Naive thymus-derived CD4-positive, alpha-beta T cell (primary cell): ENCODE measurements at regions not wholly inside any gene's neighbourhood (a gene's known extent, or its start where the extent isn't known, plus 50 kb on each side); places are given as distances from the start of the nearest gene placed in this dataset.

ENCODE experiments used
- ATAC-seq: fragments of 150-1000 bp; cut with Tn5 transposase; 2 replicates; pipeline ENCODE4 v1.10.0; 2021; ENCODE audit warnings: mild to moderate bottlenecking, moderate library complexity
- CTCF ChIA-PET: fragments of 350-600 bp; sonication (Branson Sonifier 250); formaldehyde crosslinking; loops from one replicate; lab custom pipeline; 2021; ENCODE audit warnings: antibody characterized with exemption; lab: Charles Lee
- POLR2A ChIA-PET: fragments of 350-600 bp; sonication (Branson Sonifier 250); formaldehyde crosslinking; loops from one replicate; lab custom pipeline; 2021; ENCODE audit warnings: antibody characterized with exemption, inconsistent platforms; lab: Charles Lee
- DNase-seq, 9 donors: peaks; one replicate each; pipeline versions ENCODE4 v3.0.0 to v3.0.0-alpha.2; 2020 to 2022; ENCODE audit warnings: mixed read lengths in 1 of 9
- H3K27ac ChIP-seq: one replicate; pipeline ENCODE4 v1.7.0; 2013; ENCODE audit warnings: mild to moderate bottlenecking, low read depth, low read length, moderate library complexity
- H3K27me3 ChIP-seq, 2 donors: one replicate each; pipeline ENCODE4 v1.7.0; 2013; ENCODE audit warnings: low read length in 2 of 2, mild to moderate bottlenecking in 2 of 2, moderate library complexity in 2 of 2; ENCODE audit not compliant: control insufficient read depth in 2 of 2, insufficient read depth in 2 of 2
- H3K36me3 ChIP-seq, 3 experiments: 1 replicate in 2 of 3; 2 replicates in 1 of 3; pipeline ENCODE4 v1.7.0; 2013; ENCODE audit warnings: low read length in 3 of 3, mild to moderate bottlenecking in 3 of 3, moderate library complexity in 1 of 3; ENCODE audit not compliant: insufficient read depth in 3 of 3, control insufficient read depth in 2 of 3
- H3K4me1 ChIP-seq, 2 donors: one replicate each; pipeline ENCODE4 v1.7.0; 2013; ENCODE audit warnings: low read length in 2 of 2, mild to moderate bottlenecking in 2 of 2, moderate library complexity in 1 of 2; ENCODE audit not compliant: control insufficient read depth in 2 of 2, insufficient read depth in 2 of 2
- H3K4me3 ChIP-seq: 2 replicates; pipeline ENCODE4 v1.7.0; 2013; ENCODE audit warnings: mild to moderate bottlenecking, low read length
- H3K9me3 ChIP-seq, 3 experiments: 1 replicate in 2 of 3; 2 replicates in 1 of 3; pipeline ENCODE4 v1.7.0; 2013; ENCODE audit warnings: low read length in 3 of 3; ENCODE audit not compliant: control insufficient read depth in 2 of 3
- H3K27ac Mint-ChIP-seq, 9 donors: one replicate each; pipeline ENCODE4 v1.8.0; 2020 to 2022; ENCODE audit warnings: mixed read lengths in 9 of 9, mild to moderate bottlenecking in 8 of 9, moderate library complexity in 5 of 9, inconsistent platforms in 2 of 9
- H3K27me3 Mint-ChIP-seq, 5 donors: one replicate each; pipeline ENCODE4 v1.8.0; 2021 to 2022; ENCODE audit warnings: mixed read lengths in 5 of 5, mild to moderate bottlenecking in 1 of 5
- H3K36me3 Mint-ChIP-seq, 5 donors: one replicate each; pipeline ENCODE4 v1.8.0; 2020 to 2022; ENCODE audit warnings: mixed read lengths in 5 of 5, mild to moderate bottlenecking in 3 of 5, inconsistent platforms in 1 of 5
- H3K4me1 Mint-ChIP-seq, 7 donors: one replicate each; pipeline ENCODE4 v1.8.0; 2020 to 2022; ENCODE audit warnings: mixed read lengths in 7 of 7, mild to moderate bottlenecking in 3 of 7, inconsistent platforms in 1 of 7
- H3K4me3 Mint-ChIP-seq, 10 donors: one replicate each; pipeline ENCODE4 v1.8.0; 2020 to 2022; ENCODE audit warnings: mild to moderate bottlenecking in 10 of 10, mixed read lengths in 10 of 10, moderate library complexity in 6 of 10, inconsistent platforms in 2 of 10
- H3K9me3 Mint-ChIP-seq, 11 donors: one replicate each; pipeline ENCODE4 v1.8.0; 2020 to 2022; ENCODE audit warnings: mixed read lengths in 11 of 11, mild to moderate bottlenecking in 4 of 11, inconsistent platforms in 1 of 11, moderate library complexity in 1 of 11
- intact Hi-C, 2 donors: fragments of 100-400 bp; cut with micrococcal nuclease; formaldehyde crosslinking; loops; one replicate each; pipeline ENCODE4 v1.15.1; 2023

DNA sequence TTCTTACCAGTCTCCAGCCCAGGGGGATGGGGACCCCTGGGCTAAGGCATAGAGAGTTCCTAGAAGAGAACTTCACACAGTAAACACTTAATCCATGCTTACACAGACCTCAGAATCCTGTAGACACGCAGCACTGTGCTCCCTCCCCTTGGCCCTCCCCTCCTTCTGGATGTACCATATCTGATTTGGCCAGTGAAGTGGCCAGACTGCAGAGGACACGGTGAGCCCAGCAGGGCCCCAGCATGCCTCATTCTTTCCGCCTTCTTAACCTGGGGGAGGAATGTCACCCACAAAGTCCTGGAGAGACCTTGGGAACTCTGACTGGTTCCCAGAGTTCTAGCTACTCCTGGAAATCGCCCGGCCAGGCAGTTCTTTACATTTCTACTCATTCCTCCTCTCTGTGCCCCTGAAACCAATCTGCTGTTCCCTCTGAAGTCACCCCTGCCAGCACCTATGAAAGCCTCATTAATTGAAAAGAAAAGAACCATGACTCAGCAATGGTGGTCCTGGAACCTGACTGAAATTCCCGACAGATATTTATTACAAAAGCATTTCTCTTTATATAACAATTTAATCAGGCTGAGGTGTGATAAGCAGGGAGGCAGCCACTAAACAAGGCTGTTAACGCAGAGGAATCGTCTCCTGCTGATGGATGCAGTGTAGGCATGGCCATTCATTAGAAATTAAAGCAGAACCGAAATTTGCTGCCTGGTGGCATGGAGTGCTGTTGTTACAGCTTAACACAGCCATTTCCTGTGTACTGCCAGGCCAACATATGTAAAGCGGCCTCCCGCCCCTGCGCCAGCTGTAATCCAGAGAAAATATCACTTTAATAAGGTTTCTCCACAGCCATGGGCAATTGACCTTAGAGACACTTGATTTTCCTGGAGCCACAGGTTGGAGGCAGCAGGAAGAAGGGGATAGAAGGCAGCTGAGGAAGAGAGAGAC is 74.6 kb upstream of the KCND3 start:
- ChIA-PET CTCF (no interaction called here), POLR2A (no interaction called here)
- no peaks in the 10 kb centered on the region for H3K4me1 ChIP-seq
- Mint-ChIP-seq H3K9me3 (peaks cover 0 to 1% (median 0%) of the 10 kb centered on the region in 11 donors), H3K4me1 (peaks cover 0 to 3% (median 0%) of the 10 kb centered on the region in 7 donors), H3K27me3 (peaks cover 12 to 36% (median 27%) of the 10 kb centered on the region in 5 donors), H3K36me3 (no peaks in the 10 kb centered on the region), H3K4me3 (no peak overlapping the region), H3K27ac (no peak overlapping the region)
- no peaks in the 10 kb centered on the region for H3K36me3 ChIP-seq
- intact Hi-C loops, result no loop called here
- no peak overlapping the region for H3K27ac ChIP-seq
- no peak for DNase-seq
- no peak for ATAC-seq
- H3K4me3 ChIP-seq, result no peak overlapping the region
- no peaks in the 10 kb centered on the region for H3K9me3 ChIP-seq
- H3K27me3 ChIP-seq, result no peaks in the 10 kb centered on the region

DNA sequence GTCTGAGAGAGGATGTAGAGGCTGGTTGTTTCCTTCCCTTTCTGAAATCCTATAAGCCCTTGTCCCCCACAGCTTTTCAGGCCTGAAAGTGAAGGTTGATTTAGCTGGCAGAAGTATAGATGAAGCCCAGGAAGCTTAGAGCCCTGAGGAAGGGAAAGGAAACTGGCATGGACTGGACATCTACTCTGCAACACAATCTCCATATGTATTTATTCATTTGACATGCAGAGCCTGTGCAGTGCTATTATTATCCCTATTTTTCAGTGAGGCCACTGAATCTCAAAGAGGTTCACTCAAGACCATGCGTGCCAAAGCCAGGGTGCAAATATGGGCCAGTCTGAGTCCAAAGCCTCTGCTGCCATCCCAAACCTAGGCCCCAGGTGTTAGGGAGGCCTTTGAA is 78.5 kb upstream of the KCND3 start:
- no peaks in the 10 kb centered on the region for H3K27me3 ChIP-seq
- no peak overlapping the region for H3K4me3 ChIP-seq
- ChIA-PET POLR2A (no interaction called here), CTCF (no interaction called here)
- no peak for DNase-seq
- ATAC-seq, result no peak
- no peaks in the 10 kb centered on the region for H3K9me3 ChIP-seq
- H3K27ac Mint-ChIP-seq, result no peak overlapping the region
- H3K36me3 ChIP-seq, result no peaks in the 10 kb centered on the region
- intact Hi-C loops, result no loop called here
- peaks cover 0 to 5% (median 0%) of the 10 kb centered on the region in 11 donors for H3K9me3 Mint-ChIP-seq
- H3K27me3 Mint-ChIP-seq, result peaks cover 16 to 48% (median 39%) of the 10 kb centered on the region in 5 donors
- H3K4me1 Mint-ChIP-seq, result peaks cover 0 to 3% (median 0%) of the 10 kb centered on the region in 7 donors
- no peak overlapping the region for H3K4me3 Mint-ChIP-seq
- H3K27ac ChIP-seq, result no peak overlapping the region
- no peaks in the 10 kb centered on the region for H3K4me1 ChIP-seq
- no peaks in the 10 kb centered on the region for H3K36me3 Mint-ChIP-seq

DNA sequence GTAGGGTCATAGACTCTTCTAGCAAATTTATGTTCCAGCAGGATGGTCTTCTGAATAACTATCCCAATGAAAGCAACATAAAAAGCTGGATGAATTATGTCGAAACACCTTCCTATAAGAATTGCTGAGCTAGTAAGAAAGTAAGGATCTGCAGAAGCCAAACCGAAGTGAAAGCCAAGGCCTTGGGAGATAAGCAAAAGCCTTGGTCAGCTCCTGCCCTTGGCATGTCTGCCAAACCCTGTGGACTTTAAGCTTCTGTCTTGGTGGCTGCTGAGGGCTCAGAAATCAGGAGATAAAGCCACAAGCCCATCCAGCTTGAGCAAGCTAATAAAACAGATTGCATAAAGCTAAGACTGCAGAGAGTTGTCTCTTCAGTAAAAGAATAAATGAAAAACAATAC is 81.2 kb upstream of the KCND3 start:
- CTCF ChIA-PET, result no interaction called here

DNA sequence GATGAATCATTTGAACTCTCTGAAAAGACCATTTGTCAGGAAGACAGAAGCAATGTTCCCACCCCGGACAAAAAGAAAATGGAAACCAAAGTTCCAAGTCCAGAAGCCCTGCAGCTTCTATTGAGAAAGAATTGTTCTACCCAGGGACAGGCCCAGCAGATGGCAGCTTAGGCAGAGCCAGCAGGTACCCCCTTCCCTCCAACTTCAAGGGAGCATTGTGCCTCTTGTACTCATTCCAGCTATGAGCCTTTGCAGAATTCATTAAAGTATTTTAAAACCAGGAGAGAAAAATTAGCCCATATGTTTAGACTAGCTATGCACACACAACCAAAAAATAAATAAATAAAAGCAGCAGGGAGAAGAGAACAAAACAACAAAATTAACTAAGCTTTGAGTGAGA is 85.2 kb upstream of the KCND3 start:
- POLR2A ChIA-PET, result no interaction called here
- no peak overlapping the region for H3K4me3 ChIP-seq
- Mint-ChIP-seq H3K4me1 (no peaks in the 10 kb centered on the region), H3K9me3 (peaks cover 0 to 5% (median 0%) of the 10 kb centered on the region in 11 donors), H3K4me3 (no peak overlapping the region), H3K27me3 (peaks cover 11 to 23% (median 18%) of the 10 kb centered on the region in 5 donors), H3K36me3 (no peaks in the 10 kb centered on the region), H3K27ac (no peak overlapping the region)
- ATAC-seq, result no peak
- no peak overlapping the region for H3K27ac ChIP-seq
- no peak for DNase-seq
- H3K27me3 ChIP-seq, result no peaks in the 10 kb centered on the region
- CTCF ChIA-PET, result no interaction called here
- H3K9me3 ChIP-seq, result no peaks in the 10 kb centered on the region
- intact Hi-C loops, result no loop called here
- no peaks in the 10 kb centered on the region for H3K4me1 ChIP-seq
- H3K36me3 ChIP-seq, result no peaks in the 10 kb centered on the region

More for the DNA sequence above, 81.2 kb upstream of the KCND3 start:
- POLR2A ChIA-PET, result no interaction called here
- Histone ChIP-seq H3K27me3 (no peaks in the 10 kb centered on the region), H3K4me1 (no peaks in the 10 kb centered on the region), H3K36me3 (no peaks in the 10 kb centered on the region), H3K4me3 (no peak overlapping the region), H3K9me3 (no peaks in the 10 kb centered on the region), H3K27ac (no peak overlapping the region)
- no peak for DNase-seq
- Mint-ChIP-seq H3K27me3 (peaks cover 9 to 35% (median 27%) of the 10 kb centered on the region in 5 donors), H3K9me3 (peaks cover 0 to 5% (median 0%) of the 10 kb centered on the region in 11 donors), H3K4me3 (no peak overlapping the region), H3K4me1 (no peaks in the 10 kb centered on the region), H3K36me3 (no peaks in the 10 kb centered on the region), H3K27ac (no peak overlapping the region)
- no peak for ATAC-seq
- intact Hi-C loops, result no loop called here

DNA sequence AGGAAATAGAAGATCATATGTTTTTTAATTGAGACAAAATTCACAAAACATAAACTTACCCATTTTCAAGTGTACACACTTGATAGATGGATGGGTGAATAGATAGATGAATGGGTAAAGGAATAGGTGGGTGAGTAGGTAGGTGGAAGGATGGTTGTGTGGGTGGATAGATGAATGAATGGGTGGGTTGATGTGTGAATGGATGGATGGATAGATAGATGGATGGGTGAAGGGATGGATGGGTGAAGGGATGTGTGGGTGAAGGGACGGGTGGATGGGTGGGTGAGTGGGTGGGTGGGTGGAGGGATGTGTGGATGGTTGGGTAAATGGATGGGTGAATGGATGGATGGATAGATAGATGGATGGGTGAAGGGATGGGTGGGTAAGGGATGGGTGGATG is 86.1 kb upstream of the KCND3 start:
- Histone ChIP-seq H3K27ac (no peak overlapping the region), H3K9me3 (no peaks in the 10 kb centered on the region), H3K4me1 (no peaks in the 10 kb centered on the region), H3K36me3 (no peaks in the 10 kb centered on the region), H3K4me3 (no peak overlapping the region), H3K27me3 (no peaks in the 10 kb centered on the region)
- Mint-ChIP-seq H3K4me3 (no peak overlapping the region), H3K27me3 (peaks cover 6 to 23% (median 15%) of the 10 kb centered on the region in 5 donors), H3K27ac (no peak overlapping the region), H3K4me1 (no peaks in the 10 kb centered on the region), H3K36me3 (no peaks in the 10 kb centered on the region), H3K9me3 (peaks cover 0 to 5% (median 2%) of the 10 kb centered on the region in 11 donors)
- intact Hi-C loops, result no loop called here
- POLR2A ChIA-PET, result no interaction called here
- no peak for DNase-seq
- CTCF ChIA-PET, result no interaction called here
- no peak for ATAC-seq

DNA sequence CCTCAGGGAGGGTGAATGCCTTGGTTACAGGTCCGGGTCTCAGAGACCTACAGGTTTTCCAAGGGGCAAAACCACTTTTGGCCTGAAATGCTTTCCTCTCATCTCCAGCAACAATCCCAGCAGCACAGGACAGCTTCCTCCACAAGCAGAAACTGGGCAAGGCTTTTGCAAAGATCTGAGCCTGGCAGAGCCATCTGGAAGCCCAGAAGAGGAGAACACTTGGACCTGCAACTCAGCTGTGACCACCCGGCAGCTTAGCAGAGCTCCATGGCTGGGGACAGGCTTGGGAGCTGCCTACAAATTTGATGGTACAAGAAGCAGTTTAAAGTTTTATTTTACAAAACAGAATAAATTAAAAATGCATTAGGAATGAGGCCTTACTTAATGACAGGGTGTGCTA is 90.0 kb upstream of the KCND3 start:
- ATAC-seq, result no peak
- Histone ChIP-seq H3K27me3 (no peaks in the 10 kb centered on the region), H3K4me3 (no peak overlapping the region), H3K4me1 (no peaks in the 10 kb centered on the region), H3K9me3 (no peaks in the 10 kb centered on the region), H3K27ac (no peak overlapping the region), H3K36me3 (no peaks in the 10 kb centered on the region)
- H3K27ac Mint-ChIP-seq, result no peak overlapping the region
- no peaks in the 10 kb centered on the region for H3K36me3 Mint-ChIP-seq
- H3K4me3 Mint-ChIP-seq, result no peak overlapping the region
- H3K9me3 Mint-ChIP-seq, result peaks cover 0 to 3% (median 0%) of the 10 kb centered on the region in 11 donors
- no peaks in the 10 kb centered on the region for H3K4me1 Mint-ChIP-seq
- no peak for DNase-seq
- ChIA-PET CTCF (no interaction called here), POLR2A (no interaction called here)
- intact Hi-C loops, result no loop called here
- H3K27me3 Mint-ChIP-seq, result peaks cover 2 to 31% (median 19%) of the 10 kb centered on the region in 5 donors

DNA sequence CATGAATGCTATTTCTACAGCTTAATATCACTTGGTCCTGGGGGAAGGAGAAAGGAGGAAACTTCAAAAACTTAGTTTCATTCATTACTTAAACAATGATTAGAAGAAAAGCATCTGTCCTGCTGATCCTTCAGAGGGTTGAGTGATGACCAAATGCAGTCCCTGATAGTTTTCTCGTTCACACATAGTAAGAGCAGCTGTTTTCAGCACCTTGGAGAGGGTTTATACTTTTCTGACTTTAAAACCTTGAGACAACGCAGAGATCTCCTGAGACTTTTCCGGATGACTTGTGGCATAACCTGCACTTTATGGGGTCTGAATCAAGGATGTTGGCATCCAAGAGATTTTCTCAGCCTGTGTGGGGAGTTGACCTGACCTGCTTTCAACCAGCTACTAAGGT is 94.0 kb upstream of the KCND3 start:
- Mint-ChIP-seq H3K9me3 (peaks cover 0 to 3% (median 0%) of the 10 kb centered on the region in 11 donors), H3K27me3 (peaks cover 3 to 36% (median 33%) of the 10 kb centered on the region in 5 donors), H3K4me3 (no peak overlapping the region), H3K27ac (no peak overlapping the region), H3K4me1 (no peaks in the 10 kb centered on the region), H3K36me3 (no peaks in the 10 kb centered on the region)
- POLR2A ChIA-PET, result no interaction called here
- ATAC-seq (no peak), DNase-seq (peak in 1 of 9 donors; percentile 1)
- H3K4me1 ChIP-seq, result no peaks in the 10 kb centered on the region
- intact Hi-C loops, result no loop called here
- no peak overlapping the region for H3K27ac ChIP-seq
- no peak overlapping the region for H3K4me3 ChIP-seq
- no peaks in the 10 kb centered on the region for H3K9me3 ChIP-seq
- H3K36me3 ChIP-seq, result no peaks in the 10 kb centered on the region
- no peaks in the 10 kb centered on the region for H3K27me3 ChIP-seq
- CTCF ChIA-PET, result no interaction called here
